OCI-LY3 (cell line): ENCODE measurements at regions not wholly inside any gene's neighbourhood (a gene's known extent, or its start where the extent isn't known, plus 50 kb on each side); places are given as distances from the start of the nearest gene placed in this dataset.

ENCODE experiments used
- H2AFZ ChIP-seq: fragments of 200-600, 300-600 bp; shearing (Covaris generic); 2 replicates; pipeline ENCODE4 v1.6.0; 2014; ENCODE audit warnings: antibody characterized with exemption, low read depth, low read length
- H3K27ac ChIP-seq: fragments of 200-600, 300-600 bp; sonication (generic); 2 replicates; pipeline ENCODE4 v1.5.1; 2014; ENCODE audit warnings: mild to moderate bottlenecking, low read length, moderate library complexity, mixed read lengths
- H3K27me3 ChIP-seq: fragments of 200-600, 300-600 bp; sonication (generic); 2 replicates; pipeline ENCODE4 v1.6.1; 2014; ENCODE audit warnings: low read depth, low read length, mixed read lengths
- H3K36me3 ChIP-seq: fragments of 200-600, 300-600 bp; sonication (generic); replicated peaks from 2 replicates; pipeline ENCODE3; 2014; ENCODE audit warnings: low read depth, low read length, mixed read lengths
- H3K4me1 ChIP-seq: fragments of 300-600, 200-600 bp; sonication (generic); 2 replicates; pipeline ENCODE4 v1.6.1; 2014; ENCODE audit warnings: low read length, mixed read lengths
- H3K4me2 ChIP-seq: fragments of 200-600, 300-600 bp; sonication (generic); 2 replicates; pipeline ENCODE4 v1.6.1; 2014; ENCODE audit warnings: low read length, mixed read lengths
- H3K4me3 ChIP-seq: fragments of 300-600, 200-600 bp; sonication (generic); 2 replicates; pipeline ENCODE4 v1.5.1; 2014; ENCODE audit warnings: antibody characterized with exemption, mild to moderate bottlenecking, low read length, moderate library complexity
- H3K79me2 ChIP-seq: fragments of 300-600, 200-600 bp; shearing (Covaris generic); 2 replicates; pipeline ENCODE4 v1.6.1; 2014; ENCODE audit warnings: mild to moderate bottlenecking, low read length, mixed read lengths
- H3K9ac ChIP-seq: fragments of 300-600, 200-600 bp; shearing (Covaris generic); 2 replicates; pipeline ENCODE4 v1.6.0; 2014; ENCODE audit warnings: mild to moderate bottlenecking, low read length, moderate library complexity
- H3K9me3 ChIP-seq: fragments of 200-600, 300-600 bp; shearing (Covaris generic); 2 replicates; pipeline ENCODE4 v1.6.1; 2014; ENCODE audit warnings: low read length, mixed read lengths; ENCODE audit not compliant: insufficient read depth
- H4K20me1 ChIP-seq: fragments of 200-600, 300-600 bp; sonication (generic); 2 replicates; pipeline ENCODE4 v1.6.1; 2016; ENCODE audit warnings: low read length, mixed read lengths; ENCODE audit not compliant: insufficient read depth
- CTCF ChIP-seq: fragments of 200-600, 300-600 bp; sonication (generic); IDR thresholded peaks from 2 replicates; pipeline ENCODE4 v1.5.1; 2014; ENCODE audit warnings: antibody characterized with exemption, low read length, low read depth
- EZH2phosphoT487 ChIP-seq: fragments of 200-600 bp; shearing (Covaris generic); IDR thresholded peaks from 2 replicates; pipeline ENCODE4 v1.6.1; 2018; ENCODE audit warnings: antibody characterized with exemption, mixed run types, low read depth

GRCh38 chr14:106840258-106840657, 1313.9 kb downstream of the TMEM121 start:
- H3K27ac ChIP-seq: no peak overlapping the region
- H3K79me2 ChIP-seq: peaks cover 12% of the 10 kb centered on the region; the same call in 1 of the 2 replicates
- H3K9ac ChIP-seq: no peak overlapping the region
- H3K27me3 ChIP-seq: no peaks in the 10 kb centered on the region
- no peaks in the 10 kb centered on the region for H4K20me1 ChIP-seq
- peaks cover 19% of the 10 kb centered on the region for H3K4me1 ChIP-seq
- no peaks in the 10 kb centered on the region for H3K9me3 ChIP-seq
- H3K36me3 ChIP-seq: no peaks in the 10 kb centered on the region
- H3K4me3 ChIP-seq: no peak overlapping the region
- TF ChIP-seq CTCF (peak; percentile 34), EZH2phosphoT487 (no peak)
- no peak overlapping the region for H2AFZ ChIP-seq
- H3K4me2 ChIP-seq: no peak overlapping the region

GRCh38 chr14:106840991-106841390, 1314.6 kb downstream of the TMEM121 start:
- Histone ChIP-seq H3K4me1 (peaks cover 19% of the 10 kb centered on the region), H3K27ac (no peak overlapping the region), H3K27me3 (no peaks in the 10 kb centered on the region), H3K79me2 (peaks cover 18% of the 10 kb centered on the region), H4K20me1 (no peaks in the 10 kb centered on the region), H2AFZ (no peak overlapping the region), H3K9ac (no peak overlapping the region), H3K9me3 (no peaks in the 10 kb centered on the region), H3K36me3 (no peaks in the 10 kb centered on the region), H3K4me2 (no peak overlapping the region), H3K4me3 (no peak overlapping the region)
- TF ChIP-seq CTCF: no peak
- TF ChIP-seq EZH2phosphoT487: no peak

GRCh38 chr14:106841701-106842100, 1315.3 kb downstream of the TMEM121 start:
- Histone ChIP-seq H2AFZ (no peak overlapping the region), H3K27me3 (no peaks in the 10 kb centered on the region), H3K27ac (no peak overlapping the region), H3K9me3 (no peaks in the 10 kb centered on the region), H3K9ac (no peak overlapping the region), H3K36me3 (no peaks in the 10 kb centered on the region), H4K20me1 (no peaks in the 10 kb centered on the region), H3K4me2 (no peak overlapping the region), H3K4me3 (no peak overlapping the region), H3K79me2 (peaks cover 25% of the 10 kb centered on the region), H3K4me1 (peaks cover 26% of the 10 kb centered on the region)
- TF ChIP-seq EZH2phosphoT487: no peak
- TF ChIP-seq CTCF: no peak

- H2AFZ ChIP-seq: no peak overlapping the region
- no peak overlapping the region for H3K9ac ChIP-seq
- no peaks in the 10 kb centered on the region for H3K9me3 ChIP-seq
- no peaks in the 10 kb centered on the region for H3K27me3 ChIP-seq
- peaks cover 36% of the 10 kb centered on the region for H3K4me1 ChIP-seq
- no peaks in the 10 kb centered on the region for H4K20me1 ChIP-seq
- no peaks in the 10 kb centered on the region for H3K36me3 ChIP-seq
- peak overlapping the region; percentile 93 for H3K4me2 ChIP-seq
- TF ChIP-seq EZH2phosphoT487: no peak
- TF ChIP-seq CTCF: peak; percentile 50
- no peak overlapping the region for H3K4me3 ChIP-seq
- H3K27ac ChIP-seq: no peak overlapping the region; the same call in 1 of the 2 replicates
- peaks cover 35% of the 10 kb centered on the region for H3K79me2 ChIP-seq
Observed at GRCh38 chr14:106842687-106843086, 1316.3 kb downstream of the TMEM121 start.
